Effector memory CD8-positive, alpha-beta T cell (primary cell): ENCODE measurements at regions not wholly inside any gene's neighbourhood (a gene's known extent, or its start where the extent isn't known, plus 50 kb on each side); places are given as distances from the start of the nearest gene placed in this dataset.
"Not testable (repeated sequence)": the region's sequence is repeated elsewhere in the genome, so short reads cannot be mapped to it uniquely, and the experiment has no call there.

Source experiments
- ATAC-seq: fragments of 150-1000 bp; cut with Tn5 transposase; replicated peaks from 2 replicates; pipeline ENCODE4 v1.10.0; 2021; ENCODE audit warnings: mild to moderate bottlenecking, moderate library complexity
- DNase-seq, 3 experiments: peaks; one replicate each; pipeline ENCODE4 v3.0.0; 2021
- H3K27ac Mint-ChIP-seq, 2 donors: one replicate each; pipeline ENCODE4 v1.8.0; 2022; ENCODE audit warnings: mild to moderate bottlenecking in 2 of 2, mixed read lengths in 2 of 2, moderate library complexity in 2 of 2
- H3K27me3 Mint-ChIP-seq, 2 donors: one replicate each; pipeline ENCODE4 v1.8.0; 2022; ENCODE audit warnings: mixed read lengths in 2 of 2
- H3K36me3 Mint-ChIP-seq: one replicate; pipeline ENCODE4 v1.8.0; 2022; ENCODE audit warnings: mild to moderate bottlenecking, moderate library complexity, mixed read lengths; ENCODE audit not compliant: insufficient read depth
- H3K4me1 Mint-ChIP-seq, 2 donors: one replicate each; pipeline ENCODE4 v1.8.0; 2022; ENCODE audit warnings: low read depth in 2 of 2, mixed read lengths in 2 of 2
- H3K4me3 Mint-ChIP-seq, 2 donors: one replicate each; pipeline ENCODE4 v1.8.0; 2022; ENCODE audit warnings: mild to moderate bottlenecking in 2 of 2, mixed read lengths in 2 of 2, moderate library complexity in 2 of 2
- H3K9me3 Mint-ChIP-seq, 2 donors: one replicate each; pipeline ENCODE4 v1.8.0; 2022; ENCODE audit warnings: mixed read lengths in 2 of 2

DNA sequence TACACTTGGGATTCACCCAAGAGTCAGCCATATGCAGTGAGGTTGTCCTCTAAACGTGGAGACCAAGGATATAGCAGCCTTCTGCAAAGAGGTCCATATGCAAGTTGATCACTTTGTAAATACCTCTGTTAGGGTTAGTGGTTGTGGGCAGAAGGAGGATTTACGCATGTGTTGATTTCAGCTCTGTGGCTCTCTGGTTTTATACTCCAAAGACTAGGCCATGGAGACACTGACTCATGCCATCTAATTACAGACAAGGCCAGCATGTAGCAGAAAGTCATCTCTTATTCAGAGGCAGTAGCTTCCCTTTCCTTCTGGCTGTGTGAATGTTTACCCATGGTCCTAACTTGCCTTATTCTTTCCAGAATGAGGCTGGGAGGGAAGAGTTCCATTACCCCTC lies 140.9 kb upstream of the GOLGA6L4 start:
- H3K36me3 Mint-ChIP-seq, DNase-seq, H3K9me3 Mint-ChIP-seq, H3K4me3 Mint-ChIP-seq, ATAC-seq, H3K27me3 Mint-ChIP-seq, H3K4me1 Mint-ChIP-seq, H3K27ac Mint-ChIP-seq: not testable (repeated sequence)

DNA sequence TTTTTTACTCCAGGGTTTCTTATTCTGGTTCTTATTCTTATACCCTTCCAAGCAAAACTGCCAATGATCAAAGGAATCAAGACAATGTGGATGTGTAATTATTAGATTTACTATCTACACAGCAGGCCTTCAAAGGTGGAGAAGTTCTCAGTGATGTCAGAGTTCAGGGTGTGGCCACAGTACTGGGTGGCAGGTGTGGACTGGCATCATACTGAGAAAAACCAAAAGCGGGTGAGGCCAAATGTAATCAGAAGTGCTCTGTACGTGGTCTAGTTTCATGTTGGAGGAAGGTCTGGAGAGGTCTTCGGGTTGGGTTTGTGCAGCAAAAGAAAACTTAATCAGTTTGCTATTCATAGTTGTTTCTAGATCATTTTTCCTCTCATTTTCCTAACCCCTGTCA lies 138.5 kb upstream of the GOLGA6L4 start:
- not testable (repeated sequence) for DNase-seq, H3K4me3 Mint-ChIP-seq, ATAC-seq, H3K9me3 Mint-ChIP-seq, H3K27ac Mint-ChIP-seq, H3K4me1 Mint-ChIP-seq, H3K36me3 Mint-ChIP-seq, H3K27me3 Mint-ChIP-seq

DNA sequence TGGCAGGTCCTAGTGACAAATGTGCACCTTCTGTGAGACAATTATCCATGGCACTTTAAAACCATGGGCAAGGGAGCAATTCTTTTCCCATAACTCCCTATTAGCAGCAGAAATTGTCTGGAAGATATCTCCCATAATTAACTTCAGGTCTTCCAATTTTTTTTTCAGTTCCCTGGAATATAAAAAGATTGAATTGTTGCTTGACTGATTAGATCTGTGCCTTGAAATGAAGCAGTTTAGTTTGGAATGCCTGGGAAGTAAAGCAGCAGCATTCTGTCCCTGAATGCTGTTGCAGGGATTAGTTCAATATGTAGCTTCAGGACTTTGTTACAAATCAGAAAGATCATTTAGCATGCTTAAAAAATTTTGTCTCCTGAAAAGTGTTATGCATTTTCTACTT lies 137.0 kb upstream of the GOLGA6L4 start:
- H3K27ac Mint-ChIP-seq: no peak overlapping the region
- no peaks in the 10 kb centered on the region for H3K9me3 Mint-ChIP-seq
- H3K4me1 Mint-ChIP-seq: no peaks in the 10 kb centered on the region
- no peak overlapping the region for H3K4me3 Mint-ChIP-seq
- DNase-seq (no peak), ATAC-seq (no peak)
- H3K36me3 Mint-ChIP-seq: no peaks in the 10 kb centered on the region
- H3K27me3 Mint-ChIP-seq: peaks cover 8 to 11% of the 10 kb centered on the region in 2 donors

DNA sequence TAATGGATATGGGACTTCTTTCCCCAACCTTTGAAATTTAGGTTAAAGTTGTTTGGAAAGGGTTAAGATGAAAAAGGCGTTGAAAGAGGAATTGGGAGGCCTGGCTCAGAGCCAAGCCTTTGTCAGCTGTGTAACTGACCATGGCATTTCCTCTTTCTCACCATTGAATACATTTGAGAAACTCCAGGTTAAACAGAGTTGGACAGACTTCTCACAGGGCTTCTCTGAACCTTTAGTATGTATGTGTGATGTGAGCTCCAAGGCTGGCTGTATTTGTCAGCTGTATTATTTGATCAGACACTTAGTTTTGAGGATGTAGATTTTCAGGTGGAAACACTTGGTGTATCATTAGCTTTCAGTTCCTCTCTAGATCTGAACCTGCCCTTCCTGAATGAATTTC lies 136.4 kb upstream of the GOLGA6L4 start:
- DNase-seq: no peak
- no peaks in the 10 kb centered on the region for H3K4me1 Mint-ChIP-seq
- ATAC-seq: no peak
- H3K27ac Mint-ChIP-seq: no peak overlapping the region
- peaks cover 11 to 14% of the 10 kb centered on the region in 2 donors for H3K27me3 Mint-ChIP-seq
- no peak overlapping the region for H3K4me3 Mint-ChIP-seq
- no peaks in the 10 kb centered on the region for H3K36me3 Mint-ChIP-seq
- no peaks in the 10 kb centered on the region for H3K9me3 Mint-ChIP-seq

DNA sequence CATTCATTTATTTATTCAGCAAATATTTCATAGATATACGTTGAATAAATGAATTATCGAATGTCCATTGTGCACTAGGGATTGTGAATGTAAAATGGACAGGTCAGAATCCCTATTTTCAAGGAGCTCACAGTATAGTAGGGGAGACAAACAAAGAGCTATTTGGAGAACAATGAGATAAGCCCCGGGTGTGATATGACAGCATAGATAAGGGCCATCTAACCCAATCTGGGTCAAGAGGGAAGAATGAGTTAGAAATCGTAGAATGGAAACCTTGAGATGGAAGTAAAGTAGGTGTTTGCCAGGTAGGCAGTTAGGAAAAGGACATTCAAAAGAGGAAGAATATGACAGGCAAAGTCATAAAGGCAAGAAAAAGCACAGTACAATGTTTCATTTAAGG lies 132.2 kb upstream of the GOLGA6L4 start:
- no peaks in the 10 kb centered on the region for H3K9me3 Mint-ChIP-seq
- DNase-seq (no peak), ATAC-seq (no peak)
- H3K4me3 Mint-ChIP-seq: no peak overlapping the region
- H3K27ac Mint-ChIP-seq: no peak overlapping the region
- H3K27me3 Mint-ChIP-seq: peaks cover 11 to 32% of the 10 kb centered on the region in 2 donors
- H3K36me3 Mint-ChIP-seq: no peaks in the 10 kb centered on the region
- no peaks in the 10 kb centered on the region for H3K4me1 Mint-ChIP-seq

DNA sequence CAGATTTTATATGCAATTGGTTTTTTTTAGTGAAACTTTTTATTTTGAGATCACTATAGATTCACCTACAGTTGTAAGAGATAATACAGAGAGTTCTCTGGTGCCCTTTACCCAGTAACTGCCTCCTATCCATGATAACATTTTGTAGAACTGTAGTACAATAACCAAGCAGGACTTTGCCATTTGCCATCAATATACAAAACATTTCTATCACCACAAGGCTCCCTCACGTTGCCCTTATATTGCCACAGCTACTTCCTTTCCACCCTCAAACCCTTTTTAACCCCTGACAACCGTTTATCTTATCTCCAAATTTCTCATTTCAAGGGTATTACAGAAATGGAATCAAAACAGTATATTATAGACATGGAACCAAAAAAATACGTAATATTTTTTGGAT lies 130.7 kb upstream of the GOLGA6L4 start:
- H3K36me3 Mint-ChIP-seq: no peaks in the 10 kb centered on the region
- no peak overlapping the region for H3K4me3 Mint-ChIP-seq
- ATAC-seq (no peak), DNase-seq (no peak)
- H3K27me3 Mint-ChIP-seq: peaks cover 24 to 47% of the 10 kb centered on the region in 2 donors
- no peaks in the 10 kb centered on the region for H3K9me3 Mint-ChIP-seq
- H3K4me1 Mint-ChIP-seq: no peaks in the 10 kb centered on the region
- H3K27ac Mint-ChIP-seq: no peak overlapping the region

DNA sequence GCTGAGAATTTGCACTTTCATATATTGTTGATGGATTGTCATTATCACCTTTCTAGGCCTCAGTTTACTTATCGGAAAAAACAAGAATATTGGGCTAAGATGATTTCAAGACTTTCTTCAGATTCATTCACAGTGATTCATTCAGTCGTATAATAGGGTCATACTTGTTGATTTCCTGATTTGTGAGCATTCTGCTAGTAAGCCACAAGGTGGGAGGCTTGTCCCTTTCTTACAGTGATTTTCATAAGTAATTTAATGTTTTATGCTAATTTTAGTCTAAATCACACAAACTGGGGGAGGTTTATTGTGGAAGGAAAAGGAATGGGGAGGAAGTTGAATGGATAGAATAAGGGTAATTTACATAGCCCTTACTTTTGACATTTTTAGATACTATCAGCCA lies 126.8 kb upstream of the GOLGA6L4 start:
- H3K27me3 Mint-ChIP-seq: peaks cover 22 to 44% of the 10 kb centered on the region in 2 donors
- H3K36me3 Mint-ChIP-seq: no peaks in the 10 kb centered on the region
- DNase-seq (no peak), ATAC-seq (no peak)
- no peak overlapping the region for H3K4me3 Mint-ChIP-seq
- no peaks in the 10 kb centered on the region for H3K9me3 Mint-ChIP-seq
- no peaks in the 10 kb centered on the region for H3K4me1 Mint-ChIP-seq
- no peak overlapping the region for H3K27ac Mint-ChIP-seq

DNA sequence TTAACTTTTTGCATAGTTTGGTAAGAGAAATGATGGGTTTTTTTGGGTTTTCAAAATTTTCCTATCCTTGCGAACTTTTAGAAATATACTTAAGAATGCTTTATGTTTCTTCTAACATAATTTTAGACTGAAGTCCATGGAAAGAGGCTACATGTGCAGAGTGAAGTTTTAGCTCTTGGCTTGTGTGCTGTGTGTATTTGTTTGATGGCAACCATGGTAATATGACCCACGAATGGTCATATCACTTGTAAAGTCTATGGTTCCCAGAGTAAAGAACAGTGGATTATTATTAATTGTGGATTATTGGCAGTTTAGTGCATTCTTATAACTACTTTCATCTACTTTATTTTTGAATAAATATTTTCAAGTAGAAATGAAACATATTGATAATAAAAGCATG lies 124.0 kb upstream of the GOLGA6L4 start:
- Mint-ChIP-seq H3K9me3 (no peaks in the 10 kb centered on the region), H3K36me3 (no peaks in the 10 kb centered on the region), H3K27me3 (peaks cover 34 to 44% of the 10 kb centered on the region in 2 donors), H3K4me3 (no peak overlapping the region), H3K27ac (no peak overlapping the region), H3K4me1 (no peaks in the 10 kb centered on the region)
- no peak for DNase-seq
- ATAC-seq: no peak

DNA sequence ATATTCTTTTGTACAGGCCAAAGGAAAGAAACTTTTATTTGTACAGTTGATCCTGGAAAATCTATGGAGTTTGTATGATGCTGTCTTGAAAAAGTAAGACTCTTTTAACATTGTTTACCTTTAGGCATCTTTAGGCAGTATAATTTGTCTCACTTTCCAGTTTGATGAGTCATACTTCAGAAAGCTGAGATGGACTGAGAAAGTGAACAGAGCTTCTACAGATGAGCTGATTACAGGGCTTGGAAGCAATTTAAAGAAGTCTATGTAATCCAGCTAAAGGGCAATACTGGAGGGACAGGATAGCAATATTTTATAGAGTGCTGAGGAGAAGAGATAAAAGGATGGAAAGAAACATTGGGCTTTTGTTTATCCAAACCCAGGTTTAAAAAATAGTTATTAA lies 123.5 kb upstream of the GOLGA6L4 start:
- no peak overlapping the region for H3K27ac Mint-ChIP-seq
- DNase-seq (no peak), ATAC-seq (no peak)
- no peaks in the 10 kb centered on the region for H3K36me3 Mint-ChIP-seq
- no peaks in the 10 kb centered on the region for H3K4me1 Mint-ChIP-seq
- no peaks in the 10 kb centered on the region for H3K9me3 Mint-ChIP-seq
- peaks cover 35 to 49% of the 10 kb centered on the region in 2 donors for H3K27me3 Mint-ChIP-seq
- H3K4me3 Mint-ChIP-seq: no peak overlapping the region

DNA sequence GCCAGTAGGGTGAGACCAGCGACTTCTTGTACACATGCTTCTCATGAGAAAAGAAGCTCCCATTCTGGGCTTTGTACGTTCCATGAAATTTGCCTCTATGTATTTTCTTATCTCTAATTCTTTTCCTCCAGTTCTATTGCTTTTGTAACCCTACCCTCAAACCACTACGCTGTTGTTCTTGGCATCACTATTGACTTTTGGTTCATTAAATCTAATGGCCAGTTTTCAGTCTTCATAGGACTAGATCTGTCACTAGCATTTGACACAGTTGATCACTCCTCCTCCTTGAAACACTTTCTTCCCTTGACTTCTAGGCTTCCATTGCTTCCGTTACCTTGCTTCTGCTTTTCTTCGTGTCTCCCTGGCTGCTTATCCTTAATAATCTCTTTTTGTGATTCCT lies 121.7 kb upstream of the GOLGA6L4 start:
- H3K4me1 Mint-ChIP-seq: no peaks in the 10 kb centered on the region
- H3K4me3 Mint-ChIP-seq: no peak overlapping the region
- no peak overlapping the region for H3K27ac Mint-ChIP-seq
- H3K27me3 Mint-ChIP-seq: peaks cover 41 to 43% of the 10 kb centered on the region in 2 donors
- no peaks in the 10 kb centered on the region for H3K9me3 Mint-ChIP-seq
- no peaks in the 10 kb centered on the region for H3K36me3 Mint-ChIP-seq
- no peak for DNase-seq
- ATAC-seq: no peak

DNA sequence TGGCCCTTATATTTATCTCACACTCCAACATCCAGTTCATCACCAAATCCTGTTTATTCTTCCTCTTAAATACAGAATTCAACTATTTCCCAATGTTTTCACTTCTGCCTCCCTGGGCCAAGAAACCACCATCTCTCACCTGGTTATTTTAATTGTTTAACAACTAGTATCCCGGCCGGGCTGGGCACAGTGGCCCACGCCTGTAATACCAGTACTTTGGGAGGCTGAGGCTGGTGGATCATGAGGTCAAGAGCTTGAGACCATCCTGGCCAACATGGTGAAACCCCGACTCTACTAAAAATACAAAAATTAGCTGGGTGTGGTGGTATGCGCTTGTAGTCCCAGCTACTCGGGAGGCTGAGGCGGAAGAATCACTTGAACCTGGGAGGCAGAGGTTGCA lies 120.9 kb upstream of the GOLGA6L4 start:
- not testable (repeated sequence) for H3K9me3 Mint-ChIP-seq, H3K4me1 Mint-ChIP-seq, H3K27ac Mint-ChIP-seq, H3K4me3 Mint-ChIP-seq, DNase-seq, ATAC-seq, H3K36me3 Mint-ChIP-seq
- H3K27me3 Mint-ChIP-seq: peaks cover 37 to 43% of the 10 kb centered on the region in 2 donors

DNA sequence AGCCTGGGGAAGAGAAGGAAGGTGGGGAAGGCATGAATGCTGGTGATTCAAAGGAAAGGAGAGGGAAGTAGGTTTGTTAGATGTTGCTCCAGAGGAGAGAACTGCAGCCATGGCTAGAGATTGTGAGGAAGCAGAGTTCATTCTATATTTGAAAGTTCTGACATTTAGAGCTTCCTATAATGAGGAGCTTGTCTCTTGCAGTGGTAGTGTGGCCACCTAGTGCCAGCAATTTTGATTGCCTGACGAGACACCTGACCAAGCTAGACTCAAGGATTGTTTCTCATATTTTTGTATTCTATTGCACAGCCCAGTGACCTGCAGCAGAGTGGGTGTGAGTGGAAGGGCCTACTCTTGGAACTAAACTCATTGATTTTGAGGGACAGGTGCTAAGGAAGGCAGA lies 116.2 kb upstream of the GOLGA6L4 start:
- not testable (repeated sequence) for H3K36me3 Mint-ChIP-seq, H3K4me1 Mint-ChIP-seq, H3K9me3 Mint-ChIP-seq, H3K4me3 Mint-ChIP-seq, DNase-seq, H3K27ac Mint-ChIP-seq, ATAC-seq
- peaks cover 30 to 42% of the 10 kb centered on the region in 2 donors for H3K27me3 Mint-ChIP-seq

DNA sequence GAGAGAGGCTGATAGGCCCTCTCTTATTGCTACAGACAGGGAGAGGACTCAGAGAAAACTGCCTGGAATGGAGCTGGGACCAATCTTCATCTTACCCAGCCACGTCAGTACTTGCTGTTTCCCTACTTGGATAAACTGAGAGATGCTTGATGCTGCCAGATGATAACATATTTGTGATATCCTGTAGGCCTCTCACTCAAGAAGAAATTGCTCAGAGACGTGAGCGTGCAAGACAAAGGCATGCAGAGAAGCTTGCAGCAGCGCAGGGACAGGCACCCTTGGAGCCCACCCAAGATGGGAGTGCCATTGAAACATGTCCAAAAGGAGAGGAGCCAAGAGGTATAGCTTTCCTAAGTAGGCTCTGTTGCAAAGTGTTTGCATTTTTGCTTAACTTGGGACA lies 114.7 kb upstream of the GOLGA6L4 start:
- DNase-seq, H3K27ac Mint-ChIP-seq, ATAC-seq, H3K4me3 Mint-ChIP-seq, H3K36me3 Mint-ChIP-seq, H3K4me1 Mint-ChIP-seq, H3K9me3 Mint-ChIP-seq: not testable (repeated sequence)
- peaks cover 38 to 49% of the 10 kb centered on the region in 2 donors for H3K27me3 Mint-ChIP-seq

DNA sequence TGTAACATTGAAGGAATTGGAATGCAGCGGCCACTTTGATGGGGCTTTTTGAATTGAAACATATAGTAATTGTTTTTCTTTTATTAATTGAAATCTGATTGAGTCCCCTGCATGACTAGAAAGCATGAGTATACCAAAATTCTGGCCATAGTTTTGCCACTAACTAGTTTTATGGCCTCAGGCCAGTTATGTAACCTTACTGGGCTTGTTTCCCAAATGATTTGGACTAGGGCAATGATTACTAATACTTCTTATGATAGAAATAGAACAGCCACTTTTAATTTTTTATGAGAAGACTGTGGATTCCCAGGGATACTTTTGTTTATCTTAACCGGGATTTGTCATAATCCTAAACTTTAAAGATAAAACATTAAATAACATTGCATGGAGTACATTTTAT lies 106.9 kb upstream of the GOLGA6L4 start:
- peaks cover 46 to 47% of the 10 kb centered on the region in 2 donors for H3K27me3 Mint-ChIP-seq
- DNase-seq, H3K27ac Mint-ChIP-seq, H3K4me1 Mint-ChIP-seq, H3K9me3 Mint-ChIP-seq, H3K4me3 Mint-ChIP-seq, ATAC-seq, H3K36me3 Mint-ChIP-seq: not testable (repeated sequence)
